ENCODE measurements at regions not wholly inside any gene's neighbourhood (a gene's known extent, or its start where the extent isn't known, plus 50 kb on each side); places are given as distances from the start of the nearest gene placed in this dataset.

DNA sequence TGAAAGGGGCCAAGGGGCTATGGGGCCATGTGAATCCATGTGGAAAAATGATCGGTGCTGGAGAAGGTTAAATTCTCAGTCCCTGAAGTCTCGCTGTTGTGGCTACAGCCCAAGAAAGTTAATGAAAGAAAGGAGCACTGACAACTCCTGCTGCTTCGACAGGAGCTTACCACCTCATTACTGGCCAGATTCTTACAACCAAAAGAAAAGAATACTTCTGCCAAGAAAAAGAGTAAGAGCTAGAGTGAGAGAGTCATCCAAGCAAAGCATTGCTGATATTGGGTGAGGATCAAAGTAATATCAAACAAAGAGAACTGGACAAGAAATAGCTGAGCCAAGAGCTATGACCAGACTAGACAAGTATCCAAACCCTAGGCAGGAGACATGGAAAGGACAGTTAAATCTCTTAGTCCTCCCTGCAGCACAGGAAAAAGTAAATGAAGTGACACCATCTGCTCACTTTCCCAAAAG is 348.4 kb upstream of the PLSCR5 start:
- H3K27me3 ChIP-seq (ENCODE audit: control insufficient read depth, insufficient read depth, low read length) = no peaks in the 10 kb centered on the region

DNA sequence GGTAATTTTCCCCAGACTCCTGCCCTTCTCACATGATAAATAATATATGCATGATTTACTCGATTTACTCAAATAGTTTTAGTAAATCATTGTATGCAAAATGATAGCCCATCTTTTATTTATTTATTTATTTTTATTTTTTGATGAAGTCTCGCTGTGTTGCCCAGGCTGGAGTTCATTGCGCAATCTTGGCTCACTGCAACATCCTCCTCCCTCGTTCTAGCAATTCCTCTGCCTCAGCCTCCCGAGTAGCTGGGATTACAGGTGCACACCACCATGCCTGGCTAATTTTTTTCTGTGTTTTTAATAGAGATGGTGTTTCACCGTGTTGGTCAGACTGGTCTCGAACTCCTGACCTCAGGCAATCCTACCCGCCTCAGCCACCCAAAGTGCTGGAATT is 343.8 kb upstream of the PLSCR5 start:
- Histone ChIP-seq H3K9me3 (ENCODE audit: control insufficient read depth, low read depth, low read length) (no peaks in the 10 kb centered on the region), H3K27ac (ENCODE audit: low read length) (no peak overlapping the region), H3K4me3 (ENCODE audit: low read length) (no peak overlapping the region), H3K36me3 (ENCODE audit: control insufficient read depth, insufficient read depth, low read length) (no peaks in the 10 kb centered on the region), H3K4me1 (ENCODE audit: control insufficient read depth, insufficient read depth, low read length) (no peaks in the 10 kb centered on the region), H3K27me3 (ENCODE audit: control insufficient read depth, insufficient read depth, low read length) (no peaks in the 10 kb centered on the region)
- DNase-seq = no peak
- 91% methylated on average over 1 of the region's 8 CpGs for WGBS (ENCODE audit: insufficient coverage, low lambda C conversion rate)

More for the DNA sequence above, 348.4 kb upstream of the PLSCR5 start:
- no CpG with 5 or more reads among the region's 3 CpGs for WGBS (ENCODE audit: insufficient coverage, low lambda C conversion rate)
- no peak overlapping the region for H3K4me3 ChIP-seq (ENCODE audit: low read length)
- no peaks in the 10 kb centered on the region for H3K9me3 ChIP-seq (ENCODE audit: control insufficient read depth, low read depth, low read length)
- no peaks in the 10 kb centered on the region for H3K36me3 ChIP-seq (ENCODE audit: control insufficient read depth, insufficient read depth, low read length)
- no peak overlapping the region for H3K27ac ChIP-seq (ENCODE audit: low read length)
- no peak for DNase-seq
- no peaks in the 10 kb centered on the region for H3K4me1 ChIP-seq (ENCODE audit: control insufficient read depth, insufficient read depth, low read length)

DNA sequence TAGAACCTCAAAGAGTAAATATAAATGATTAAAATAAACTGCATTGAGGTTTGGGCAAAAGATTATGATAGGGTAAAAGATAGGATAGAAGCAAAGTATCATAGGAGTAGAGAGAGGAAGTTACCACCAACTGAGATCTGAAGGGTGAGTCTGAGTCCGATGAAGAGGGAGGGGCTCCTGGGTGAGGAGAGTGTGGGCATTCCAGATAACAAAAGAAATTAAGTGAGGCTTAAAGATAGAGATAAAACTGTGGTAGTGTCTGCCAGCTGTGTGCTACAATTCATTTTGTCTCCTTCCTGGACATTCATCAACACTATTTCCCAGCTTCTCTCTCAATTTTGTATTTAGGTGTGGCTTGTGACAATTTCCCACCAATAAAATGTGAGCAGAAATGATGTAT is 343.0 kb upstream of the PLSCR5 start:
- H3K4me3 ChIP-seq (ENCODE audit: low read length) = no peak overlapping the region

DNA sequence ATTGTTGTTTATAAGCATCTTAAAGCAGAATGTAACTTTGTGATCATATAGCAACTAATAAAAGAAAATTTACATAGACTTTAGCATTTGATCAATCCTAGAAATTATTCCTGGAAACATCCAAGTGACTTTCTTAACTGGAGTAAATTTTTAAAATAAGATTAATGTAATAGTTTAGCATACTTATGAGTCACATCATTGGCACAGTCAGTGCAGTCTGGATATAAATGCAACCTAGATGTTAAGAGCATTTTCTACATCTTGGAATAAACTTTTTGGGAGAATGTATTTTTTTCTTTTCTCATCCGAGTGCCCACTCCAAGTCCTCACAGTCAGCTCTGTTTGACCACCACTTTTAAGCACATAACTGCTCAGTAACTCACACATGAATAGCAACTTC is 324.6 kb upstream of the PLSCR5 start:
- Histone ChIP-seq H3K36me3 (ENCODE audit: control insufficient read depth, insufficient read depth, low read length) (no peaks in the 10 kb centered on the region), H3K27ac (ENCODE audit: low read length) (no peak overlapping the region), H3K9me3 (ENCODE audit: control insufficient read depth, low read depth, low read length) (no peaks in the 10 kb centered on the region), H3K4me3 (ENCODE audit: low read length) (no peak overlapping the region), H3K27me3 (ENCODE audit: control insufficient read depth, insufficient read depth, low read length) (no peaks in the 10 kb centered on the region), H3K4me1 (ENCODE audit: control insufficient read depth, insufficient read depth, low read length) (no peaks in the 10 kb centered on the region)
- WGBS (ENCODE audit: insufficient coverage, low lambda C conversion rate) = 60% methylated on average over 1 of the region's 1 CpG
- DNase-seq = no peak

More for the DNA sequence above, 343.0 kb upstream of the PLSCR5 start:
- DNase-seq = no peak
- no peak overlapping the region for H3K27ac ChIP-seq (ENCODE audit: low read length)
- H3K27me3 ChIP-seq (ENCODE audit: control insufficient read depth, insufficient read depth, low read length) = no peaks in the 10 kb centered on the region
- no CpG with 5 or more reads among the region's 1 CpG for WGBS (ENCODE audit: insufficient coverage, low lambda C conversion rate)
- no peaks in the 10 kb centered on the region for H3K9me3 ChIP-seq (ENCODE audit: control insufficient read depth, low read depth, low read length)
- H3K4me1 ChIP-seq (ENCODE audit: control insufficient read depth, insufficient read depth, low read length) = no peaks in the 10 kb centered on the region
- H3K36me3 ChIP-seq (ENCODE audit: control insufficient read depth, insufficient read depth, low read length) = no peaks in the 10 kb centered on the region

DNA sequence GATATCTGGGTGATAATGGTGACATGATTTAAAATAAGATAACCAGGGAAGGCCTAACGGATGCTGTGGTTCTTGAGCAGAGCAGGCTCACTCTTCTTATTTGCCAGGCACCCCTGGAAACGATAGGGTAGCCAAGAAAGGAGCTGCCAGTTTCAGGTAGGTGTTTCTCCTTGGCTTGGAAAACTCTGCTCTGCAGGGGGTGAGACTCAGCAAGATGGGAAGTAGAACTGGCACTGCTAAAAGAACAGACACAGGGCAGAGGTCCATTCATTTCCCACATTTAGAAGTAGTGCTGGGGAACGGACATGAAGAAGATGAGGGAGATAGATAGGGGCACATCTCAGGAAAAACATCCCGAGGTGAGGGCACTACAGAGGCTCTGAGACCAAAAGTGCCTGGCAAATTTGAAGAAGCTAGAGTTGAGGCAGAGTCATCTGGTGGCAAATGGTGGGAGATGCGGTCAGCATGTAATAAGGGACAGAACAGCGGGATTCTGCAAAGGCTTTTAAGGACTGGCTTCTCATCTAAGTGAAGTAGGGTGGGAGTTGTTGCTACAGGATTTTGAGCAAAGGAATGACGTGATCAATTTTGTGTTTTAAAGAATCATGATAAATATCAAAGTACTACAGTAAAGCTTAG is 323.4 kb upstream of the PLSCR5 start:
- Histone ChIP-seq H3K4me1 (ENCODE audit: control insufficient read depth, insufficient read depth, low read length) (no peaks in the 10 kb centered on the region), H3K27ac (ENCODE audit: low read length) (no peak overlapping the region), H3K27me3 (ENCODE audit: control insufficient read depth, insufficient read depth, low read length) (no peaks in the 10 kb centered on the region), H3K36me3 (ENCODE audit: control insufficient read depth, insufficient read depth, low read length) (no peaks in the 10 kb centered on the region), H3K9me3 (ENCODE audit: control insufficient read depth, low read depth, low read length) (no peaks in the 10 kb centered on the region), H3K4me3 (ENCODE audit: low read length) (no peak overlapping the region)
- DNase-seq = no peak
- WGBS (ENCODE audit: insufficient coverage, low lambda C conversion rate) = 88% methylated on average over 4 of the region's 7 CpGs

DNA sequence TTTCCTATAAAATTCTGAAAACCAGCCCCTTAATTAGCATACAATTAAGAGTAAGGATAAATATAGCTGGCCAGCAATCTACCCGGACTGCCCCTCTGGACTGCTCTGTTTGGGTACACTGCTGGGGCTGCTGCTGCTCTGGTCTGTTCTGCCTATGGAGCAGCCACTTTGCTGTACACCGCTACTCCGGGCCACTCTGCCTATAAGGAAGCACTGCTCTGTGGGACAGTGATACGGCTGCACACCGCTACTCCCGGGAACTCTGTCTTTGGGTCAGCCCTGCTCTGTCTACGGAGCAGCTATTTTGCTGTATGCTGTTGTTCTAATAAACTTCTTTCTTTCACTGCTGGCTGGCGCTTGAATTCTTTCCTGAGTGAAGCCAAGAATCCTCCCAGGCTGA is 316.5 kb upstream of the PLSCR5 start:
- 100% methylated on average over 1 of the region's 8 CpGs for WGBS (ENCODE audit: insufficient coverage, low lambda C conversion rate)

DNA sequence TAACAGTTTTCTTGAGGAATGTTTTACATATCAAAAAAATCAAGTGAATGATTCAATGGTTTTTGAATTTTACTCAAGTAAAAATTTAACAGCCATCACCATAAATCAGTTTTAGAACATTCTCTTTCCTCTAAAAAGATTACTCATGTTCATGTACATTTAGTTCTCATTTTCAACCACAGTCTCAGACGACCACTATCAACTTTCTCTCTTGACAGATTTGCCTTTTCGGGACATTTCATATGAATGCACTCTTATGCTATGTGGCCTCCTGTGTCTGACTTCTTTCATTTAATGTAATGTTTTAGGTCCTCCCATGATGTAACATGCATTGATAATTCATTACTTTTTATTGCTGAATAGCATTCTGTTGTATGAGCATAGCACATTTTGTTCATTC is 309.3 kb upstream of the PLSCR5 start:
- Histone ChIP-seq H3K4me1 (ENCODE audit: control insufficient read depth, insufficient read depth, low read length) (no peaks in the 10 kb centered on the region), H3K27ac (ENCODE audit: low read length) (no peak overlapping the region), H3K36me3 (ENCODE audit: control insufficient read depth, insufficient read depth, low read length) (no peaks in the 10 kb centered on the region), H3K27me3 (ENCODE audit: control insufficient read depth, insufficient read depth, low read length) (no peaks in the 10 kb centered on the region), H3K4me3 (ENCODE audit: low read length) (no peak overlapping the region), H3K9me3 (ENCODE audit: control insufficient read depth, low read depth, low read length) (no peaks in the 10 kb centered on the region)
- DNase-seq = no peak
- WGBS (ENCODE audit: insufficient coverage, low lambda C conversion rate) = 93% methylated on average over 2 of the region's 2 CpGs

More for the DNA sequence above, 316.5 kb upstream of the PLSCR5 start:
- no peaks in the 10 kb centered on the region for H3K4me1 ChIP-seq (ENCODE audit: control insufficient read depth, insufficient read depth, low read length)
- H3K36me3 ChIP-seq (ENCODE audit: control insufficient read depth, insufficient read depth, low read length) = no peaks in the 10 kb centered on the region
- H3K4me3 ChIP-seq (ENCODE audit: low read length) = no peak overlapping the region
- no peak overlapping the region for H3K27ac ChIP-seq (ENCODE audit: low read length)
- no peak for DNase-seq
- no peaks in the 10 kb centered on the region for H3K9me3 ChIP-seq (ENCODE audit: control insufficient read depth, low read depth, low read length)
- H3K27me3 ChIP-seq (ENCODE audit: control insufficient read depth, insufficient read depth, low read length) = no peaks in the 10 kb centered on the region

DNA sequence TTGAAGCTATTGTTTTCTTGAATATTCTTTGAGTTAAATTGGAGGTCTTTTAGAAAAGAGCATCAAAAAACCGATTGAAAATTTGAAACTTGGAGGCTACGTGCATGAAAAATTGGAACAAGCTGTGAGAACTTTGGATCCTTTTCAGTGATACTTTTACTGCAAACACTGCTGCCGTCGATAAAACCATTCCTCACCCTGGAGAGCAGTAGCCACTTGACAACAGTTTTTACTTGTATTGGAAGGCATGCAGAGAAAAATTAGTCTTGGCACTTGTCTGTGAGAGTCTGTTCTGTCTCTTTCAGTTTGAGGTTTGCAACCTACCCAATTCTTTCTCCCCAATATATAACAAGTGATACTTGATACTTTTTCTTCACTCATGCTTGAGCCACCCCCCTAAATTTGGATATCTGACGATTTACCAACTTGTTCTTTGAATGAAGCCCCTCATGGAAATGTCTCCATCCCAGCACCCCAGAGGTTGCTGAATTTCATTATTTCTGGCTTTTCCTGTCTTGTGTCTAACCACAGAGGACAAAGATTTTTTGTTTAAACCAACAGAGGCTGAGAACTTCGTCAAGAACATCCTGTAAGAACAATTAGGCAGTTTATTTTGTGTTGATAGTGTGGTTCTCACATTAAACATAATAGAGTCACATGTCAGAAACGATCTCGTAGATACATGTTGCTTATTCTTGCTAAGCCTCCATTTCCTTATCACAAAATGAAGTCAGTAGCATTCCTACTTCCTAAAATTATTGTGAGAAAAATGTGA is 307.3 kb upstream of the PLSCR5 start:
- no peaks in the 10 kb centered on the region for H3K27me3 ChIP-seq (ENCODE audit: control insufficient read depth, insufficient read depth, low read length)
- DNase-seq = no peak
- 100% methylated on average over 1 of the region's 8 CpGs for WGBS (ENCODE audit: insufficient coverage, low lambda C conversion rate)
- H3K36me3 ChIP-seq (ENCODE audit: control insufficient read depth, insufficient read depth, low read length) = no peaks in the 10 kb centered on the region
- H3K27ac ChIP-seq (ENCODE audit: low read length) = no peak overlapping the region
- no peak overlapping the region for H3K4me3 ChIP-seq (ENCODE audit: low read length)
- H3K4me1 ChIP-seq (ENCODE audit: control insufficient read depth, insufficient read depth, low read length) = no peaks in the 10 kb centered on the region
- no peaks in the 10 kb centered on the region for H3K9me3 ChIP-seq (ENCODE audit: control insufficient read depth, low read depth, low read length)

DNA sequence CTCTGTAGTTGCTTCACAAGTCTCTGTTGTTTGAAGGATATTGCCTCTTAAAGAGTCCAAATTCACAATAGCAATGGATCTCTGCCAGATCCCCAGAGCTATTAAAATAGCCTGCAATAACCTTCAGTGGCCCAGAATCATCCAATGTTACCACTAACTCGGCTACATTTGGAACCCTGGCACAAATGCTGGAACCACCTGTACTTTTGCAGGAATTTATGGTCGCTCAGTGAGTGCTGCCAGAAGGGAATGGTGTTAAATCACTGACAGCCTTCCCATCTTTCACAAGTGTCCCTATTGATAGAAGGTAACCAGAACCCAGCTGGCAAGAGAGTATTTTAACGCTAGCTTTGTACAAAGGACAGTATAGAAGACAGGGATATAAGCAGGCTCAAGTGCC is 298.8 kb upstream of the PLSCR5 start:
- no peaks in the 10 kb centered on the region for H3K9me3 ChIP-seq (ENCODE audit: control insufficient read depth, low read depth, low read length)
- no CpG with 5 or more reads among the region's 3 CpGs for WGBS (ENCODE audit: insufficient coverage, low lambda C conversion rate)
- no peak overlapping the region for H3K4me3 ChIP-seq (ENCODE audit: low read length)
- H3K27ac ChIP-seq (ENCODE audit: low read length) = no peak overlapping the region
- no peaks in the 10 kb centered on the region for H3K4me1 ChIP-seq (ENCODE audit: control insufficient read depth, insufficient read depth, low read length)
- no peaks in the 10 kb centered on the region for H3K27me3 ChIP-seq (ENCODE audit: control insufficient read depth, insufficient read depth, low read length)
- no peaks in the 10 kb centered on the region for H3K36me3 ChIP-seq (ENCODE audit: control insufficient read depth, insufficient read depth, low read length)
- DNase-seq = no peak

DNA sequence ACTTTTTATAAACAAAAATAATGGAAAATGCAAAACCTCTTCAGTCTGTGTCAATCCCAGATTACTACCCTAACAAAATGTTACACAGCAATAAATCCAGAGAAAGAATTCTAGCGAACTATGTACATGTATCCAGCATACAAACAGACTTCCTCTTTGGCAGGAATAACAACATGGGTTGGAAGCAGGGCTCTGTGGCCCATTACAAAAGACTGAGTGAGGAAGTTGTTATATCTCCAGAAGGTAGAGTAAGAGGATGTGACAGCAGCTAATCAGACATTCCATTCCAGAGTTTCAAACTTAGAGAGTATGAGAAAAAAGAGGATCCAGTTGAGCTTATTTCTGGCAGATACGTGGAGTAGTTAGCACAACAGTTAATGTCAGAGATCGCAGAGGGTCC is 294.0 kb upstream of the PLSCR5 start:
- WGBS (ENCODE audit: insufficient coverage, low lambda C conversion rate) = 60% methylated on average over 1 of the region's 3 CpGs
- H3K27me3 ChIP-seq (ENCODE audit: control insufficient read depth, insufficient read depth, low read length) = no peaks in the 10 kb centered on the region
- no peak for DNase-seq
- H3K9me3 ChIP-seq (ENCODE audit: control insufficient read depth, low read depth, low read length) = no peaks in the 10 kb centered on the region
- no peak overlapping the region for H3K27ac ChIP-seq (ENCODE audit: low read length)
- no peaks in the 10 kb centered on the region for H3K4me1 ChIP-seq (ENCODE audit: control insufficient read depth, insufficient read depth, low read length)
- H3K4me3 ChIP-seq (ENCODE audit: low read length) = no peak overlapping the region
- no peaks in the 10 kb centered on the region for H3K36me3 ChIP-seq (ENCODE audit: control insufficient read depth, insufficient read depth, low read length)

DNA sequence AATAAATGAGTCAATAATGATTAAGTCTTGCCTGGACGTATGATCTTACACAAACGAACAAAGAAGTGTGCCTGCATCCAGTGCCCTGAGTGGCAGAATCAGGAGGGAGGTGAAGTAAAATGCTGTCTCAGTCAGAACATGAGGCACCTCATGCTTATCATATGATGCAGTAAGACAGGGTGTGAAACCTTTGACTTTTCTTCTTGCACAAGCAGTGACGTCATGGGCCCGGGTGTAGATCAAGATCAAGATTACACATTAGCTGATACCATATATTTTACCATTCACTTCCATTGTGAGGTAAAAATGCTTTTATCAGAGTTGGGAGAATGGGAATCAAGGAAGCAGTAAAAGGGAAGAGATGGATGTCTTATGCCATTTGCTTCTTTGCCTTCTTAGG is 291.6 kb upstream of the PLSCR5 start:
- Histone ChIP-seq H3K9me3 (ENCODE audit: control insufficient read depth, low read depth, low read length) (no peaks in the 10 kb centered on the region), H3K36me3 (ENCODE audit: control insufficient read depth, insufficient read depth, low read length) (no peaks in the 10 kb centered on the region), H3K4me3 (ENCODE audit: low read length) (no peak overlapping the region), H3K27ac (ENCODE audit: low read length) (no peak overlapping the region), H3K4me1 (ENCODE audit: control insufficient read depth, insufficient read depth, low read length) (no peaks in the 10 kb centered on the region), H3K27me3 (ENCODE audit: control insufficient read depth, insufficient read depth, low read length) (no peaks in the 10 kb centered on the region)
- no CpG with 5 or more reads among the region's 4 CpGs for WGBS (ENCODE audit: insufficient coverage, low lambda C conversion rate)
- DNase-seq = no peak
